ENCODE measurements at regions not wholly inside any gene's neighbourhood (a gene's known extent, or its start where the extent isn't known, plus 50 kb on each side); places are given as distances from the start of the nearest gene placed in this dataset.

- no peak overlapping the region for H3K4me3 ChIP-seq (ENCODE audit: extremely low read depth in 1 of 4, insufficient read depth in 2 of 4, low read depth in 3 of 4, low read length in 4 of 4)
- TF ChIP-seq SAP30 (IDR thresholded peaks at IDR 0.05; ENCODE audit: insufficient read depth, insufficient replicate concordance, low read length) (no peak), ASH2L (IDR thresholded peaks at IDR 0.05; ENCODE audit: low read length) (no peak), BACH1 (IDR thresholded peaks at IDR 0.05; ENCODE audit: low read length) (no peak), MAX (IDR thresholded peaks at IDR 0.05) (no peak), CBX8 (IDR thresholded peaks at IDR 0.05; ENCODE audit: borderline replicate concordance, low read depth, low read length) (no peak), MAFK (IDR thresholded peaks at IDR 0.05; ENCODE audit: low read depth, low read length) (no peak), EGR1 (IDR thresholded peaks at IDR 0.05; ENCODE audit: borderline replicate concordance, low read depth, low read length) (no peak), E2F6 (IDR thresholded peaks at IDR 0.05) (no peak), KDM1A (IDR thresholded peaks at IDR 0.05; ENCODE audit: borderline replicate concordance, low read length) (no peak), HDAC2 (IDR thresholded peaks at IDR 0.05; ENCODE audit: borderline replicate concordance in 1 of 2, low read depth in 2 of 2, low read length in 2 of 2) (no peak), TAF7 (optimal IDR thresholded peaks at IDR 0.05; ENCODE audit: borderline replicate concordance, low read depth, low read length) (no peak), RNF2 (IDR thresholded peaks at IDR 0.05; ENCODE audit: borderline replicate concordance, low read depth, low read length, missing control alignments, poor library complexity, severe bottlenecking) (no peak)
These were observed 1896.0 kb upstream of the PIK3C3 start for GRCh38 chr18:40058811-40059570.

More at GRCh38 chr18:40058811-40059570, 1896.0 kb upstream of the PIK3C3 start:
- Histone ChIP-seq H4K91ac (replicated peaks; ENCODE audit: insufficient read length, low read length) (no peak overlapping the region), H4K5ac (ENCODE audit: insufficient read length, low read depth, low read length) (no peak overlapping the region), H2BK15ac (ENCODE audit: low read length) (no peak overlapping the region), H2BK120ac (replicated peaks; ENCODE audit: low read depth, low read length) (no peak overlapping the region), H3K4me1 (replicated peaks in 1 of 4; ENCODE audit: control insufficient read depth in 3 of 4, insufficient read depth in 4 of 4, low read length in 3 of 4) (no peaks in the 10 kb centered on the region), H4K20me1 (replicated peaks in 1 of 2; ENCODE audit: control insufficient read depth in 1 of 2, insufficient read depth in 2 of 2, low read length in 2 of 2) (no peaks in the 10 kb centered on the region), H3K36me3 (ENCODE audit: control insufficient read depth in 2 of 4, insufficient read depth in 4 of 4, low read length in 3 of 4) (no peaks in the 10 kb centered on the region), H2AK5ac (ENCODE audit: low read depth, low read length) (no peak overlapping the region), H2AFZ (ENCODE audit: low read length) (no peak overlapping the region), H2BK12ac (ENCODE audit: low read depth, low read length) (no peak overlapping the region), H3K23me2 (ENCODE audit: low read depth, low read length) (no peaks in the 10 kb centered on the region), H3K9me3 (ENCODE audit: insufficient read depth in 2 of 2, low read depth in 1 of 2, low read length in 1 of 2) (no peaks in the 10 kb centered on the region), H3K4ac (replicated peaks; ENCODE audit: insufficient read length, low read depth, low read length) (no peak overlapping the region), H3K56ac (replicated peaks; ENCODE audit: insufficient read length, low read depth, low read length) (no peak overlapping the region), H3K9ac (replicated peaks in 1 of 4; ENCODE audit: extremely low read depth in 1 of 4, low read depth in 3 of 4, low read length in 3 of 4) (no peak overlapping the region), H4K8ac (ENCODE audit: extremely low read depth, insufficient read depth, low read length) (no peak overlapping the region), H3K27me3 (replicated peaks in 1 of 4; ENCODE audit: control insufficient read depth in 3 of 4, extremely low read depth in 1 of 4, insufficient read depth in 3 of 4, low read length in 3 of 4) (no peaks in the 10 kb centered on the region), H3K27ac (ENCODE audit: low read depth, low read length) (no peak overlapping the region), H3K18ac (ENCODE audit: extremely low read depth, low read length) (no peak overlapping the region), H3K14ac (ENCODE audit: insufficient read length) (no peak overlapping the region), H2BK5ac (ENCODE audit: low read depth, low read length) (no peak overlapping the region), H3K4me2 (ENCODE audit: insufficient read depth in 1 of 2, low read depth in 2 of 2, low read length in 2 of 2) (no peak overlapping the region), H3K79me1 (ENCODE audit: low read depth, low read length) (no peaks in the 10 kb centered on the region), H2BK20ac (ENCODE audit: low read length) (no peak overlapping the region), H3K79me2 (ENCODE audit: control insufficient read depth in 1 of 2, insufficient read depth in 2 of 2, low read length in 2 of 2) (no peaks in the 10 kb centered on the region), H3K23ac (ENCODE audit: insufficient read length) (no peak overlapping the region)
- ChIA-PET POLR2A (ENCODE audit: partially characterized antibody) (no interaction called here), CTCF (ENCODE audit: partially characterized antibody) (no interaction called here)
- no peak for FAIRE-seq
- no peak for DNase-seq (ENCODE audit: low read depth in 1 of 2, low spot score in 2 of 2)
- 90% methylated on average over 3 of the region's 3 CpGs; no CpG with 5 or more reads in 1 of the 2 experiments for WGBS, 2 experiments (ENCODE audit: extremely low coverage in 1 of 2, insufficient coverage in 1 of 2, insufficient read length in 1 of 2, insufficient replicate concordance in 2 of 2, low coverage in 1 of 2, low lambda C conversion rate in 2 of 2, missing lambda C conversion rate in 1 of 2)

Data from H1 (cell line).